B cell (primary cell): ENCODE measurements at regions not wholly inside any gene's neighbourhood (a gene's known extent, or its start where the extent isn't known, plus 50 kb on each side); places are given as distances from the start of the nearest gene placed in this dataset.

ENCODE experiments used
- ATAC-seq: fragments of 200-7000 bp; cut with Tn5 transposase; one replicate; pipeline ENCODE4 v1.10.0; 2021; ENCODE audit warnings: low read depth, mild to moderate bottlenecking, moderate number of reproducible peaks, moderate library complexity
- CTCF ChIA-PET: fragments of 350-600 bp; sonication (Branson Sonifier 250); formaldehyde crosslinking; loops from one replicate; lab custom pipeline; 2021; ENCODE audit warnings: antibody characterized with exemption, inconsistent platforms; lab: Charles Lee
- POLR2A ChIA-PET: fragments of 350-600 bp; sonication (Branson Sonifier 250); formaldehyde crosslinking; loops from one replicate; lab custom pipeline; 2021; ENCODE audit warnings: antibody characterized with exemption; lab: Charles Lee
- DNase-seq: peaks from one replicate; pipeline ENCODE4 v3.0.0; 2013
- H2AFZ ChIP-seq: 2 replicates; pipeline ENCODE4 v1.6.1; 2012; ENCODE audit warnings: mild to moderate bottlenecking, low read depth, low read length; ENCODE audit not compliant: insufficient read depth, poor library complexity, severe bottlenecking
- H3K27ac ChIP-seq, 2 donors: 1 replicate in 1 of 2; 2 replicates in 1 of 2; pipeline ENCODE4 v1.5.1; 2012 to 2013; ENCODE audit warnings: low read length in 2 of 2, mild to moderate bottlenecking in 2 of 2, moderate library complexity in 1 of 2
- H3K27me3 ChIP-seq, 4 experiments: fragments of 200-600 bp in 1 of 4; sonication (generic) in 1 of 4; replicated peaks in 1 of 4; 1 replicate in 2 of 4; 2 replicates in 2 of 4; pipeline versions ENCODE4 v1.6.1 to v1.7.0; 2013 to 2016; ENCODE audit warnings: low read length in 3 of 4, mild to moderate bottlenecking in 2 of 4, mixed read lengths in 1 of 4, moderate library complexity in 1 of 4; ENCODE audit not compliant: insufficient read depth in 4 of 4, control insufficient read depth in 3 of 4; ENCODE audit errors: control extremely low read depth in 1 of 4
- H3K36me3 ChIP-seq, 2 experiments: replicated peaks in 1 of 2; 1 replicate in 1 of 2; 2 replicates in 1 of 2; pipeline versions ENCODE4 v1.6.1 to v1.7.1; 2013; ENCODE audit warnings: low read length in 1 of 2; ENCODE audit not compliant: insufficient read depth in 2 of 2, control insufficient read depth in 1 of 2; ENCODE audit errors: control extremely low read depth in 1 of 2, extremely low read depth in 1 of 2
- H3K4me1 ChIP-seq, 2 donors: fragments of 200-600 bp in 1 of 2; sonication (generic) in 1 of 2; 1 replicate in 1 of 2; 2 replicates in 1 of 2; pipeline versions ENCODE4 v1.5.1 to v1.6.1; 2013 to 2017; ENCODE audit warnings: low read length in 2 of 2; ENCODE audit not compliant: control insufficient read depth in 2 of 2, insufficient read depth in 2 of 2
- H3K4me2 ChIP-seq: replicated peaks from 2 replicates; pipeline ENCODE3; 2012; ENCODE audit warnings: mild to moderate bottlenecking, low read depth, low read length; ENCODE audit not compliant: poor library complexity, severe bottlenecking
- H3K4me3 ChIP-seq, 5 experiments: fragments of 200-600 bp in 1 of 5; sonication (generic) in 1 of 5; 1 replicate in 3 of 5; 2 replicates in 2 of 5; pipeline versions ENCODE4 v1.5.1 to v1.7.0; 2011 to 2016; ENCODE audit warnings: low read length in 4 of 5, mild to moderate bottlenecking in 4 of 5, low read depth in 2 of 5, control low read depth in 1 of 5, moderate library complexity in 1 of 5; ENCODE audit not compliant: insufficient read depth in 1 of 5; ENCODE audit errors: control extremely low read depth in 1 of 5, extremely low read depth in 1 of 5
- H3K79me2 ChIP-seq: fragments of 200-600 bp; sonication (generic); one replicate; pipeline ENCODE4 v1.6.0; 2016; ENCODE audit warnings: low read length; ENCODE audit not compliant: control insufficient read depth, insufficient read depth
- H3K9ac ChIP-seq: fragments of 200-600 bp; sonication (generic); 2 replicates; pipeline ENCODE4 v1.6.1; 2017; ENCODE audit warnings: mild to moderate bottlenecking, low read length, moderate library complexity
- H3K9me3 ChIP-seq, 3 donors: one replicate each; pipeline versions ENCODE4 v1.6.1 to v1.7.1; 2013; ENCODE audit warnings: low read length in 2 of 3; ENCODE audit not compliant: control insufficient read depth in 2 of 3, insufficient read depth in 1 of 3; ENCODE audit errors: control extremely low read depth in 1 of 3
- H4K20me1 ChIP-seq: 2 replicates; pipeline ENCODE4 v1.6.0; 2012; ENCODE audit warnings: mild to moderate bottlenecking, low read length; ENCODE audit not compliant: insufficient read depth, control insufficient read depth, poor library complexity, severe bottlenecking
- H3K27ac Mint-ChIP-seq: one replicate; pipeline ENCODE4 v1.8.0; 2021; ENCODE audit warnings: mixed read lengths
- H3K27me3 Mint-ChIP-seq: one replicate; pipeline ENCODE4 v1.8.0; 2021; ENCODE audit warnings: mixed read lengths
- H3K4me1 Mint-ChIP-seq: one replicate; pipeline ENCODE4 v1.8.0; 2021; ENCODE audit warnings: mixed read lengths
- H3K4me3 Mint-ChIP-seq: one replicate; pipeline ENCODE4 v1.8.0; 2021; ENCODE audit warnings: mixed read lengths
- H3K9me3 Mint-ChIP-seq: one replicate; pipeline ENCODE4 v1.8.0; 2022; ENCODE audit warnings: mixed read lengths; ENCODE audit not compliant: insufficient read depth
- CTCF ChIP-seq: fragments of 200-600 bp; IDR thresholded peaks from one replicate; pipeline ENCODE4 v1.8.0; 2022; ENCODE audit warnings: antibody characterized with exemption, mild to moderate bottlenecking
- EZH2 ChIP-seq: IDR thresholded peaks from 2 replicates; pipeline ENCODE4 v1.6.1; 2012; ENCODE audit warnings: borderline replicate concordance, low read depth, mild to moderate bottlenecking, moderate library complexity, low read length; ENCODE audit not compliant: insufficient read depth, poor library complexity, severe bottlenecking
- WGBS: methylation state at CpG from one replicate; pipeline ENCODE4 v1.1.5; 2013; ENCODE audit warnings: missing lambda C conversion rate; ENCODE audit not compliant: insufficient coverage; 5-methylcytosine and 5-hydroxymethylcytosine counted together
- intact Hi-C: fragments of 100-400 bp; cut with micrococcal nuclease; formaldehyde crosslinking; loops from one replicate; pipeline ENCODE4 v1.10.0; 2022

DNA sequence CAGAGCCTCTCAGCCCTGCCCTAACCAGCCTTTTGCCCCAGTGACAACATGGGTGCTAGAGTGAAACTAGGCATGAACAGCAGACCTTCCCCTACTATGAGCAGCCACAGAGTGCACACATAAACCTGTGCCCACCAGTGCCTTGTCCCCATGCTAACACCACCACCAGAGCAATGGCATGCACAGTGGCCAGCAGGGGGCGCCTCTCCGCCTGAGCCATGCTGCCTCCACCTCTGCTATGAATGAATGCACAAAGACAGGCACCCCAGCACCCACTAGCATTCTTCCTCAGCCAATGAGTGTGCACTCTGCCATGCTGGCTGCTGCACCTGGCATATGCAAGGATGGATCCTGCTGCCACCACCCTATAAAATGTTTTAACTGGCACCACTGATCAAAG, 286.9 kb upstream of the FGF16 start:
- no peaks in the 10 kb centered on the region for H4K20me1 ChIP-seq
- no peak overlapping the region for H3K27ac ChIP-seq
- H3K9ac ChIP-seq: no peak overlapping the region
- intact Hi-C loops: no loop called here
- WGBS: 8% methylated on average over 2 of the region's 2 CpGs
- H3K4me1 ChIP-seq: no peaks in the 10 kb centered on the region
- ChIA-PET POLR2A (no interaction called here), CTCF (no interaction called here)
- H3K79me2 ChIP-seq: no peaks in the 10 kb centered on the region
- no peak overlapping the region for H3K27ac Mint-ChIP-seq
- H3K27me3 ChIP-seq: no peaks in the 10 kb centered on the region
- H3K9me3 ChIP-seq: peaks cover 0 to 5% (median 0%) of the 10 kb centered on the region in 3 donors
- H3K4me3 ChIP-seq: no peak overlapping the region
- H3K9me3 Mint-ChIP-seq: peaks cover 4% of the 10 kb centered on the region
- ATAC-seq (no peak), DNase-seq (no peak)
- H2AFZ ChIP-seq: no peak overlapping the region
- H3K36me3 ChIP-seq: no peaks in the 10 kb centered on the region
- no peak overlapping the region for H3K4me3 Mint-ChIP-seq
- no peaks in the 10 kb centered on the region for H3K4me1 Mint-ChIP-seq
- no peaks in the 10 kb centered on the region for H3K27me3 Mint-ChIP-seq
- no peak overlapping the region for H3K4me2 ChIP-seq
- TF ChIP-seq EZH2: no peak
- no peak for TF ChIP-seq CTCF

DNA sequence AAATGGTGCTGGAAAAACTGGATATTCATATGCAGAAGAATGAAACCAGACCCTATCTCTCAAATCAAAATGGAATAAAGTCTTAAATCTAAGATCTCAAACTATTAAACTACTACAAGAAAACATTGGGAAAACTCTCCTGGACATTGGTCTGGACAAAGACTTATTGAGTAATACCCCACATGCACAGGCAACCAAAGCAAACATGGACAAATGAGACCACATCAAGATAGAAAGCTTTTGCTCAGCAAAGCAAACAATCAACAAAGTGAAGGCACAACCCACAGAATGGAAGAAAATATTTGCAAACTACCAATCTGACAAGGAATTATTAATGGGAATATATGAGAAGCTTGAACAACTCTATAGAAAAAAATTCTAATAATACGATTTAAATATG, 284.4 kb upstream of the FGF16 start:
- no peak overlapping the region for H2AFZ ChIP-seq
- no peaks in the 10 kb centered on the region for H3K4me1 Mint-ChIP-seq
- no peak overlapping the region for H3K4me2 ChIP-seq
- H3K27me3 Mint-ChIP-seq: no peaks in the 10 kb centered on the region
- H3K27ac ChIP-seq: no peak overlapping the region
- TF ChIP-seq EZH2 (no peak), CTCF (no peak)
- DNase-seq (no peak), ATAC-seq (no peak)
- no peak overlapping the region for H3K9ac ChIP-seq
- WGBS: no CpG with 5 or more reads among the region's 1 CpG
- no peak overlapping the region for H3K4me3 Mint-ChIP-seq
- POLR2A ChIA-PET: no interaction called here
- intact Hi-C loops: no loop called here
- H3K9me3 Mint-ChIP-seq: peaks cover 4% of the 10 kb centered on the region
- no peaks in the 10 kb centered on the region for H3K36me3 ChIP-seq
- no peak overlapping the region for H3K27ac Mint-ChIP-seq
- no peaks in the 10 kb centered on the region for H4K20me1 ChIP-seq
- H3K9me3 ChIP-seq: peaks cover 0 to 5% (median 0%) of the 10 kb centered on the region in 3 donors
- CTCF ChIA-PET: no interaction called here
- H3K27me3 ChIP-seq: no peaks in the 10 kb centered on the region
- H3K4me1 ChIP-seq: no peaks in the 10 kb centered on the region
- no peaks in the 10 kb centered on the region for H3K79me2 ChIP-seq
- no peak overlapping the region for H3K4me3 ChIP-seq
